HG03175 (cell line): ENCODE measurements at regions not wholly inside any gene's neighbourhood (a gene's known extent, or its start where the extent isn't known, plus 50 kb on each side); places are given as distances from the start of the nearest gene placed in this dataset.
"Not testable (repeated sequence)": the region's sequence is repeated elsewhere in the genome, so short reads cannot be mapped to it uniquely, and the experiment has no call there.

Experiments used
- ATAC-seq: cut with Tn5 transposase; IDR thresholded peaks from one replicate; pipeline ENCODE4 v1.9.1; 2021; ENCODE audit warnings: mild to moderate bottlenecking, moderate library complexity; ENCODE audit not compliant: unreplicated experiment

DNA sequence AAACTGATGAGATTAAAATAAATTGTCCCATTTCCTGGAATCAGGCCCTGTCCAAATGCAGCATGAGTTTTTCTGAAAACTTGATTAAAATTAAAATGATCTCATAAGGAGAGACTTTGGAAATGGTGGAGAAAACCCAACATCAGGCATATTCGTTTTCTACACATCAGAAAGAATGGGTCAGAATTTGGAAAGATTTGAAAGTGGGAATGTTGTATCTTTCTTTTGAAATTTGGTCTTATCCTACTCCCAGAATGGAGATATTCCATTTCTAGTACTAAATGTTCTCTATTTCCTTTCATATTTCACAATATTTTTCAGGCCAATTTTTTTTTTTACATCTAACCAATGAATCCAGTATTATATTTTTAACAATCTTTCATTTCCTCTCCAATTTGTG is 223.9 kb upstream of the RXFP2 start:
- ATAC-seq: no peak

GRCh38 chr13:31517599-31517998 is 221.7 kb upstream of the RXFP2 start:
- ATAC-seq: no peak

DNA sequence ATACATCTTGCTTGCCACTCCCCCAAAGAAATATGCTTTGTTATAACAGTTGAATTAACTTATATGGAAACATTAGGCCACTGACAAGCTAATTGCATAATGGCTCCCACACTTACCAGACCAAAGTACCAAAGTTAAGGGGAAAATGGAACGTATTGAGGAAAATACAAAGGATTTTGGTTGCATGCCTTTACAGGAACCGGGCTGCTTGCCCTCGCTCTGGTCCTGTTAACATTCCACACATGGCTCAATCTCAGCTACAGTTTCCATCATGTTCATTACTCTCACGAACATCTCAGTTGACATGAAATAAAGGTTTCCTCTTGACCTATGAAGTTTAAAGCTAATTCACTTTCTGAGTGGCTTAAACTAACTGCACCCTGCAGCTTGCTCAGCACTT is 220.7 kb upstream of the RXFP2 start:
- no peak for ATAC-seq

DNA sequence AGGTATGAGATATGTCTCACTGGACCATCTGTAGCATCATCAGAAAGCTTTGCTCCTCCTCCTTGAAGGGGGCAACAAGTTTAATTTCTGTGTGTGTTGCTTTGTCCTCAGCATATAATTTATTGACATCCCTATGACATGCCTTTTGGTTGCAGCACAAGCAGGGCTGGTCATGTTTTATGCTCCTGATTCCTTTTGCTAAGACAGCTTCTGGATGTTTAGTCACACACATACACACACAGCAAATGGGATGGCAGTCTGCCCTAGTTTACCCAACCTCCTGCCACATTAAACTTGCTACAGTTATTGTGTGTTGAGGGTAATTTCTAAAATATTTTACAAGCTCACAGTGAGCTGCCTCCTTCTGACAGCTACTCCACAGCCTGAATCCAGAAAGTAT is 217.9 kb upstream of the RXFP2 start:
- no peak for ATAC-seq

DNA sequence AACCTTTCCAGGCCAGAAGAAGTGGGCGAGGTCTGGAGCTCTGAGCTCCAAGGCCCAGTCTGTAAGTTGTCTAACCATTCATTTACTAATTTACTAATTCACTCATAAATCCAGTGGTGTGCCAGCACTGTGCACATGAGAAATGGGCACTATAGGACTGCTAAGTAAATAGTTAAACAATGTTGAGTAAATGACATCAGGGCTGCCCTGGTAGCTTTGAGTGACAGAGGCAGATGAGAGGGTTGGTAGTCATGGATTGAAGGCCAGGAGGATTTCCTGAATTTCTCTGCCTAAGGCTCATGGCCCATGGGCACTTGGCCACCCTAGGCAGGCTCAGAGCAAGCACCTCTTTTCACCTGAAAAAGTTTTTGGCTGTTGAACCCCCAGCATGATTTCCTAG is 216.9 kb upstream of the RXFP2 start:
- no peak for ATAC-seq

GRCh38 chr13:31528176-31528575 is 211.2 kb upstream of the RXFP2 start:
- no peak for ATAC-seq

GRCh38 chr13:31528758-31529157 is 210.6 kb upstream of the RXFP2 start:
- ATAC-seq: no peak

DNA sequence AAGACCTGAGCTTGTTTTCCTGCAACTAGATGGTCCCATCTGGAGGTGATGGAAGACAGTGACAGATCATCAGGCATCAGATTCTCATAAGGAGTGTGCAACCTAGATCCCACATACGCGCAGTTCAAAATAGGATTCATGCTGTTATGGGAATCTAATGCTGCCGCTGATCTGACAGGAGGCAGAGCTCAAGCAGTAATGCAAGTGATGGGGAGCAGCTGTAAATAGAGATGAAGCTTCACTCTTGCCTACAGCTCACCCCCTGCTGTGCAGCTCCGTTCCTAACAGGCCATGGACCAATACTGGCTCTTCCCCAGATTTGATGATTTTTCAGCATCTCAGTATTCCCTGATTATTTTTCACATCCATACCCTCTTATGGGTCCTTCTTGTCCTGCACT is 208.4 kb upstream of the RXFP2 start:
- ATAC-seq: no peak

DNA sequence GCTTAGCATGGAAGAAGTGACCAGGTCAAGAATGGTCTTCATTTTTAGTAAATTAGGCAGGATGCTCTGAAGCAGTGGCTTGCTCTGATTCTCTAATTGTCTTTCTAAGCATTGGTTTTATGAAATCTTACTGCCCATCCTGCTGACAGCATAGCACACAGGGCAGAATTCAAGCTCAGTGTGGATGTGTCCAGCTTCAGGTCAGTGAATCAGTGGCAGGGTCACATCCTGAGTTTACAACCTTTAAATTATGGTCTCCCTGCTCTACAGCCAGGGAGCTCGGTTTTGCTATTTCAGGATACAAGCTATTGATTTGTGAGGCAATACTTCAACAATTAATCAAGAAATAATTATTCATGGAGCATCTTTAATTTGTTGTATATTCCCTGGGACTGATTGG is 202.3 kb upstream of the RXFP2 start:
- ATAC-seq: no peak

DNA sequence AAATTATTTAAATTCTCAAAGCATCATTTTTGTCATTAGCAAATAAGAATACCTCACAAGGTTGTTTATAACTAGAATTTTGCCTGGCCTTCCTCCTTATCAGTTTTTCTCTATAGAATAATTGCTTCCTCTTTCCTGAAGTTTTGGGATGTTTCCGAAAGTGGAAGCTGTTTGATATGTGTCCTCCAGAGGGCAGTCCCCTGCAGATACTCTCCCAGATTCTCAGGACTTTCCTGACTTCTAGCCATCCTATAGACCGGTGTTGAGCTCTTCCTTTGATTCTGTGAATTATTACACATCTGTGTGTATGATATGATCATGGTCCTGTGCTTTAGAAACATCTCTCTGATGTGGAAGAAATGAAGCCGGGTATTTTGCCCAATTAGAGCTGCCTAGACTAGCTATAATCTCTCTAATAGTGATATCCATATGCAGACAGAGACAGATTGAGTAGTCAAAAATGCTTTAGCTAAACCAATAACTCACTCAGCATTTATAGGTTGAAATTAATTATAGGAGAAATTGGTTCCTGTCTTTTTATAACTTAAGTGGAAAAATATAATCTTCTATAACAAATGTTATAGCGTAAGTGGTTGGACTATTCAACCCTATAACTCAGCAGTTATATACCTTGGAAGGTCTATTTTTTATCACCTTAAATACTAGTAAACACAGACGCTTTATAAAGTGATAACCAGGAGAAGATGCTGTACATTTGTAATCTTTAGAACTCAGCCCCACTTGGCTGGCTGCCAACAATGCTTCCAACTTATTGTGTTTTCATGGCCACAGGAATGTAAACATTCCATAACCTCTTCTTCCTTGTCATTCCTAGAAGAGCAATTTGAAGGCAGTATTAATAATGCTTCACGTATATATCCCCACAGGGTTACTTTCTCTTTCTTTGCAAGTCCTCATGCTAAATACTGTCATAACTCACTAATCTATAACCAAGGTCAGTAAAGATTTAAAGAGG is 201.0 kb upstream of the RXFP2 start:
- ATAC-seq: no peak

DNA sequence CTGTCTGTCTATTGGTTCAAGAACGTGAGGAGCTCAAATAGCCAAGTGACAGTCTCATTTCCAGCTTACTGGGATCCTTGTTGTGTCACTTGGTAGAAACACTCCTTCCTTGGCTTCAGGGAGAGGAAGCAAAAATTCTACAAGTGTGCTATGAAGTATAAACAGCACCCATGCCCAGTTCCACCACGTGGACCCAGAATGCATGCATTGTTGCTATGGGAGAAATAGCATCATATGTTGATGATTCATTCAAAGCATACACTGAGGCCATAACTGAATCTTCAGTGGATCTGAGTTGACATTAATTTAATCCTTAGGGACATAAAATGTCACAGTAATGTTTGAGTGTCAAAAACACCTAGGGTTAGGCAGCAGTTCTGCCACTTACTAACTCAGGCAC is 199.0 kb upstream of the RXFP2 start:
- no peak for ATAC-seq

DNA sequence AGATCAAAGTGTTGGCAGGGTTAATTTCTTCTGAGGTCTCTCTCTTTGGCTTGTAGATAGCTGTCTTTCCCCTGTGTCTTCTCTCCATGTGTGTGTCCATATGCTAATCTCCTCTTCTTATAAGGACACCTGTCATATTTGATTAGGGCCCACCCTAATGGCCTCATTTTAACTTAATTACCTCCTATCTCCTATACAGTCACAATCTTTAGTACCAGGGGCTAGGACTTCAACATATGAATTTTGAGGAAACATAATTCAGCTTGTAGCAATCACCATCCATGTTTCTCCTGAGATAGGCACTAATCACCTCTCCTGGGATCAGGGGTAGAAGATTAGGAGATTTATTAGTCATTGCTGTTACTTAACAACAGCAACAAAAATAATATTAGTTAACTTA is 196.1 kb upstream of the RXFP2 start:
- no peak for ATAC-seq

DNA sequence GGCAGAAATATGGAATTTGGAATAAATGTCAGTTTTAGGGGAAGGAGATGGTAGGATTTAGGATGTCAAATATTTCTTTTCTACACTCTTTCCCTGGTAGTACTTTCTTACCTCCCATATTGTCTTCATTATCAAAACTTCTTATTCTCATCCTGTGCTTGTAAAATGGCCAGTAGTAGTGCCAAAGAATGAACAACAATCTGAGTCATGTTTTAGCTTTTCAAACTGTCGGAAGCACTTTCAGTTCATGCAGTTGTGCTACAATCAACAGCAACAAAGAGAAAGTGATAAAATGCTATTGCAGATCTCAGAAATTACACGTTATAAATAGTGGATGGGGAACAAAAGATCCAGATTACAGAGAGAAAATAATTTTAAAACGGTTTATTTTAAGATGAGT is 193.7 kb upstream of the RXFP2 start:
- ATAC-seq: no peak

DNA sequence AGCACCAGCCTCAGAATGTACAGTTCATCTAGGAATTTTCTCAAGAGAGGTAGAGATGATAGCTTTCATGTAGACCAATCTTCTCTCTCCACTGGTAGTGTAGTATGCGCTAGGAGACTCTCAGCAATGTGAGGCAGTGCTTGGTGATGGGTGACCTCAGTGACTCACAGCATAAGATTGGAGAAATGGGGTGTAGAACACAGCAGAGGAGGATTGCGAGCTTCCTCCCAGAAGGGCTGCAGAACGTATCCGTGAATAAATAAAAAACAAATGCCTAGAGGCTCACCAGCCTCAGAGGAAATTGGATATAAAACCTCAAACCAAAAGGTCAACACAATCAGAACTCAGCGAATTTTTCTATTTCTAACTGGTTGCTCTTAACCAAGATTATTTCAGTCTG is 182.9 kb upstream of the RXFP2 start:
- no peak for ATAC-seq

- not testable (repeated sequence) for ATAC-seq
These were observed 155.1 kb upstream of the RXFP2 start for GRCh38 chr13:31584221-31584620.

GRCh38 chr13:31587698-31588266 is 151.5 kb upstream of the RXFP2 start:
- ATAC-seq: no peak

DNA sequence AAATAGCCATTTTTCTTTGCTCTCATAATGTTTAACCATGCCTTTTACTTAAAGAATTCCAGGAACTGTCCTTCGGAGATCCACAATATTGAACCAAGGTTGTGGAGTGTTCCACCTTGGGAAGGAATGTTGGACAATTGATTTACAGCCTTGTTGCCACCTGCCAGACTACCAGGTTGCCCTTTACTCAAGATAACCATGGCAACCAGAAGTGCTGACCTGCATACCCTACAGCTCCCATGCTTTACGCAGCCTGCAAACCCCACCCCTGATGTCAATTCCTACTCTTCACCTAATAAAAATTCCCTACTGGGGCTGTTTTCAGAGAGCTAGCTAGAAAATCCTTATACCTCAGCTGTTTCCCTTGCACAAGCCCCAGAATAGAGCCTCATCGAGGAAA is 151.0 kb upstream of the RXFP2 start:
- ATAC-seq: no peak

- no peak for ATAC-seq
These were observed 150.4 kb upstream of the RXFP2 start for GRCh38 chr13:31588893-31589292.

DNA sequence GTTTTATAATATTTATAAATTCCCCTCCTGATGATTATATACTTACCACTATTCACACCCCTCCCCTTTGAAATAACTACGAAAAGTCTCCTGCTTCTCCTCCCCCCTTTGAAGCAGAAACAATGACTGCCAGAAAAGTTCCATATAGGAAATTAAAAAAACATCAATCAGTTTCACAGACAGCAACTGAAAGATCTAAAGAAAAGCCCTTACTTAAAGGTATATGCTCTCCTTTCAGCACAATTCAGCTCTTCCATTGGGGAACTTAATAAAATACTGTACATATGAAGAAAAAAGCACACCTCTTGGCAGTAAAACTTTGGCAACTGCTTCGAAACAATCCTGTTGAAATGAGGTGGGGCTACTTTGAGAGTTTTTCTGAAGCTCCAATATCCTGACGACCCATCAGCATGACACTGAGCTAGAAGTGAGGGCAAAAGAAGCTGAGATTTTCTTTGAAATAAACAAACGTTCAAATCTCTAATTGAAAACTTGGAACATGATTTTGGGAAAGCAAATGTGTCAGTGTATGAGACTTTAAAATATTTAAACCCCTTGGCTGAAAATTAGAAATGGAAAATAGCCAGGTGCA is 147.6 kb upstream of the RXFP2 start:
- no peak for ATAC-seq

DNA sequence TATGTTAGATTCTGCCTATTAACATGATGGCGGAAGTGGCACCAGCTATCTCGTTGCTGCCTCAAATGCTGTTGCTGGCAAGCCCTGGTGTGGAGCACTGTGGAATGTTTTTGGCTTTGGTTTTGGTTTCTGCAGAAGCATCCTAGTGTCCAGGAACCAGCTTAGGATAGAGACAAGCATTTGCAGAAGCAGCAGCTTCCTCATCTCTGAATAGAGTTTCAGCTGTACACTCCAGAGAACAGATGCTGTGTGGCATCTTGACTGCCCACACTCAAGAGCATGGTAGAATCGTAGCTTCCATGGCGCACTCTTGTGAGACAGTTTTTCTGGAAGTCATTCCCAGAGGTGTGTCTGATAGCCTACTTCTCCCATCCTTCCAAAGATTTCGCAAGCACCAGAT is 145.3 kb upstream of the RXFP2 start:
- no peak for ATAC-seq

GRCh38 chr13:31595563-31595962 is 143.8 kb upstream of the RXFP2 start:
- no peak for ATAC-seq

GRCh38 chr13:31598990-31599389 is 140.3 kb upstream of the RXFP2 start:
- no peak for ATAC-seq
